ENCODE measurements at regions not wholly inside any gene's neighbourhood (a gene's known extent, or its start where the extent isn't known, plus 50 kb on each side); places are given as distances from the start of the nearest gene placed in this dataset.

DNA sequence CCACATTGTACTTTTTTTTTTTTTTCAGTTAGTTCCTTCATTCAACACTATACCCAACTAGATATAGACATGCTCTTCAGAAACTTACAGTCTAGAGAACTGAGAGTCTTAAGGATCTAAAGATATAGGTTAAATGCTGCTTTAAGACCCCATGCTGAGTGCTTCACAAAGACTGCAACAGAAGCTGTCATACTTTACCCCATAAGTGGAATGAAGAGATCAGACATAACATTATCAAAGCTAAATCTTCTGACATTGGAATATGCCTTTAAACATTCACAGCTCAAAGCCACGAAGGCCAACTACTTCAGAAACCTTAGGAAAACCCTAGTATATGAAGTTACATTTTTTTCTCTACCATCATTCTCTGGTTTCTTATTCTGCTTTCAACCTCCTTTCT lies 666.4 kb downstream of the KCNT2 start:
- DNase-seq (ENCODE audit: low read depth) (no peak), FAIRE-seq (no peak)
- TF ChIP-seq, protein P1, sequence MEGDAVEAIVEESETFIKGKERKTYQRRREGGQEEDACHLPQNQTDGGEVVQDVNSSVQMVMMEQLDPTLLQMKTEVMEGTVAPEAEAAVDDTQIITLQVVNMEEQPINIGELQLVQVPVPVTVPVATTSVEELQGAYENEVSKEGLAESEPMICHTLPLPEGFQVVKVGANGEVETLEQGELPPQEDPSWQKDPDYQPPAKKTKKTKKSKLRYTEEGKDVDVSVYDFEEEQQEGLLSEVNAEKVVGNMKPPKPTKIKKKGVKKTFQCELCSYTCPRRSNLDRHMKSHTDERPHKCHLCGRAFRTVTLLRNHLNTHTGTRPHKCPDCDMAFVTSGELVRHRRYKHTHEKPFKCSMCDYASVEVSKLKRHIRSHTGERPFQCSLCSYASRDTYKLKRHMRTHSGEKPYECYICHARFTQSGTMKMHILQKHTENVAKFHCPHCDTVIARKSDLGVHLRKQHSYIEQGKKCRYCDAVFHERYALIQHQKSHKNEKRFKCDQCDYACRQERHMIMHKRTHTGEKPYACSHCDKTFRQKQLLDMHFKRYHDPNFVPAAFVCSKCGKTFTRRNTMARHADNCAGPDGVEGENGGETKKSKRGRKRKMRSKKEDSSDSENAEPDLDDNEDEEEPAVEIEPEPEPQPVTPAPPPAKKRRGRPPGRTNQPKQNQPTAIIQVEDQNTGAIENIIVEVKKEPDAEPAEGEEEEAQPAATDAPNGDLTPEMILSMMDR (IDR thresholded peaks at IDR 0.05; ENCODE audit: insufficient read depth, low read length, severe bottlenecking), result no peak
- Histone ChIP-seq H3K36me3 (ENCODE audit: control insufficient read depth, insufficient read depth, low read length) (no peaks in the 10 kb centered on the region), H3K4me3 (ENCODE audit: low read depth, low read length) (no peak overlapping the region), H3K27me3 (ENCODE audit: control insufficient read depth, insufficient read depth, low read length) (no peaks in the 10 kb centered on the region)

DNA sequence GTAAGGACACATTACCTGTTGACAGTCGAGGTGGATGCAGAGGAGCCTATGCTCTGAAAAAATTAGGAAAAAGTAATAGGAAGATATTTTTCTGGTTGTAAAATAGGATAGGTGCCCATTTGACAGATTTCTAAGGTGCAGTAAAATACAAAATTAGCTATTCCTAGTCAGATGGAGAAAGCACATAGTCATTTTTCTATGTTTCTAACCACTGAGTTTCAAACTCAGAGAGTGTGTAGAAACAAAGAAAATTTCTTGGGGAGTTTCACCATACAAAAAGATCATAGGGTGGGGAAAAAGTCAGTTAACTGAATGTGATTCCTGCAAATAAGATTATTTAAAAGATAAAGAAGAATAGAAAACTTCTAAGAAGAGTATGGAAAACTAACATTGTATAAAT lies 666.9 kb downstream of the KCNT2 start:
- FAIRE-seq (no peak), DNase-seq (ENCODE audit: low read depth) (no peak)
- Histone ChIP-seq H3K4me3 (ENCODE audit: low read depth, low read length) (no peak overlapping the region), H3K36me3 (ENCODE audit: control insufficient read depth, insufficient read depth, low read length) (no peaks in the 10 kb centered on the region), H3K27me3 (ENCODE audit: control insufficient read depth, insufficient read depth, low read length) (no peaks in the 10 kb centered on the region)
- TF ChIP-seq, protein P1 (IDR thresholded peaks at IDR 0.05; ENCODE audit: insufficient read depth, low read length, severe bottlenecking), result no peak

DNA sequence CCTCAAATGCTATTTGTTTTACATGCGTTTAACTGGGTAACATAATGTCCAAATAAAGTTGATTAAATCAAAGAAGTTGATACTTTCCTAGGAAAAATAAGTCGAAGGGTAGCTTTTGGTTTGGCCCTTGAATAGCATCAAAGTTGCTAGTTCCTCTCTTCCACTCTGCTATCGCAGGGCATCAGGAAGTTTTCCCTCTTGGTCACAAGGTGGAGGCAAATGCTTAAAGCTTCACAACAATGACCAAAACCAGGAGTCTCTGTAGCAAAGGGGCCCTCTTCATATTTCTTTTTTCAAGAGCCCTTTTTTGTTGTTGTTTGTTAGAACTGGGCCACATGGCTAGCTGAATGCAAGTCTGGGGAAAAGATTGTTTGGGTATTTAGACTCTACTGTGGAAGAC lies 668.4 kb downstream of the KCNT2 start:
- TF ChIP-seq, protein P1 (IDR thresholded peaks at IDR 0.05; ENCODE audit: insufficient read depth, low read length, severe bottlenecking), result peak; percentile 62
- DNase-seq (ENCODE audit: low read depth), result peak; percentile 49
- Histone ChIP-seq H3K36me3 (ENCODE audit: control insufficient read depth, insufficient read depth, low read length) (no peaks in the 10 kb centered on the region), H3K27me3 (ENCODE audit: control insufficient read depth, insufficient read depth, low read length) (no peaks in the 10 kb centered on the region), H3K4me3 (ENCODE audit: low read depth, low read length) (no peak overlapping the region)
- FAIRE-seq, result peak; percentile 13

DNA sequence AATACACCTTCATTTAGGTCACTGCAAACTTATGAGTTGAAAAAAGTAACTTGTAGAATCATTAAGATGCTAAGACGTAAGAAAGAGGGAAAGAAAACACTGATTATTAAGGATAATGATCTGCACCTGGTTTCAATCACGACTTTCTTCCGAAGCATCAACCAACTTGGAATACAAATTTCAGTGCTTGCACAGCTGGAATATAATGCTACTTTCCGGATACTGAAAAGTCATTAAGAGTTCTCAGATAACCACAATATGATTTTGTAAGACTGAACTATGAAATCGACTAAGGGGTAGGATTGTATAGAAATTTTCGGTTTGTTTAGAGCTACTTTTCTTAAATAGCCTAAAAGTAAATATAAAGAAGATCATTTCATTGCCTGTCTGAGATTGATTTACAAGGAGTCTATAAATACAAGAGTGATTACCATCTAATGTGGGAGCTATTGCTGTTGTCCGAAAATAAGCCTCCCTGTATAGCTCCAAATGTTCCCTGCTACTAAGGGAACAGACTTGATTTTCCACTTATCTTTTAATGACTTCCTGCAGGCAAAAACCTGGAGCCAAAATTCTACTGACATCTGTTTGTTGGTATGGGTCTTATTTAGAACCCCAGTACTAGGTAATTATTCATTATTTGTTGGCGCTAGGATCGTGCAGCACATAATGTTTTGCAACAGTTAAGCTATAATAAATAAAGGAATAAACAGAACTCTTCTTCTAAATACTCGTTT lies 673.3 kb downstream of the KCNT2 start:
- no peak for DNase-seq (ENCODE audit: low read depth)
- H3K4me3 ChIP-seq (ENCODE audit: low read depth, low read length), result no peak overlapping the region
- no peaks in the 10 kb centered on the region for H3K36me3 ChIP-seq (ENCODE audit: control insufficient read depth, insufficient read depth, low read length)
- TF ChIP-seq, protein P1 (IDR thresholded peaks at IDR 0.05; ENCODE audit: insufficient read depth, low read length, severe bottlenecking), result no peak
- no peaks in the 10 kb centered on the region for H3K27me3 ChIP-seq (ENCODE audit: control insufficient read depth, insufficient read depth, low read length)
- no peak for FAIRE-seq

DNA sequence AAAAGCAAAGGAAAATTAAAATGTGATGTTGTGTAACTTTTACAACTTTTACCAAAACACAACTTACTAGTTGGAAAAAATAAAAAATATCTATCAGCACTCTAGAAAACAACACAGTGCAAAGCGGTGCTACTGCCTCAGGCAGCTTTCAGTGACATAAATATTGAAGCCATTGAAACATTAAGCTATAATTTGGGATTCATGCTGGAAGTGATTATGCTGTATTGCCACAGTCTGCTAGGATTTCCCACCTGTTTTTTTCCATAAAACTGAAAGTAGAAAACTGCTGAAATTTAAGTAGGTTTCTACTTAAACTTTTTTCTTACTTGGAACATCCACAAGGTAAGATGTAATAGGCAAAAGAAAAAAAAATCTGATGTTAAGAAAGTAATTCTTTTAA lies 674.4 kb downstream of the KCNT2 start:
- no peaks in the 10 kb centered on the region for H3K36me3 ChIP-seq (ENCODE audit: control insufficient read depth, insufficient read depth, low read length)
- no peak overlapping the region for H3K4me3 ChIP-seq (ENCODE audit: low read depth, low read length)
- H3K27me3 ChIP-seq (ENCODE audit: control insufficient read depth, insufficient read depth, low read length), result no peaks in the 10 kb centered on the region
- FAIRE-seq, result no peak
- no peak for DNase-seq (ENCODE audit: low read depth)
- TF ChIP-seq, protein P1 (IDR thresholded peaks at IDR 0.05; ENCODE audit: insufficient read depth, low read length, severe bottlenecking), result no peak

DNA sequence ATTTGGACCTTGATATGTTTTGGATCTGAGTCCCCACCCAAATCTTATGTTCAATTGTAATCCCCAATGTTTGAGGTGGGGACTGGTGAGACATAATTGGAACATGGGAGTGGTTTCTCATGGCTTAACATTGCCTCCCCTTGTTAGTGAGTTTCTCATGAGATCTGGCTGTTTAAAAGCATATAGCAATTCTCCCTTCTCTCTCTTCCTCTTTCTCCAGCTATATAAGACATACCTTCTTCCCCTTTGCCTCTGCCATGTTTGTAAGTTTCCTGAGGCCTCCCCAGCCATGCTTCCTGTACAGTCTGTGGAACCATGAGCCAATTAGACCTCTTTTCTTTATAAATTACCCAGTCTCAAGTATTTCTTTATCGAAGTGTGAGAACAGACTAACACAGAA lies 692.4 kb downstream of the KCNT2 start:
- no peak for DNase-seq (ENCODE audit: low read depth)
- FAIRE-seq, result no peak
- no peaks in the 10 kb centered on the region for H3K27me3 ChIP-seq (ENCODE audit: control insufficient read depth, insufficient read depth, low read length)
- H3K4me3 ChIP-seq (ENCODE audit: low read depth, low read length), result no peak overlapping the region
- H3K36me3 ChIP-seq (ENCODE audit: control insufficient read depth, insufficient read depth, low read length), result no peaks in the 10 kb centered on the region
- TF ChIP-seq, protein P1 (IDR thresholded peaks at IDR 0.05; ENCODE audit: insufficient read depth, low read length, severe bottlenecking), result no peak

Measured in bronchial epithelial cell (primary cell).